ENCODE measurements at regions not wholly inside any gene's neighbourhood (a gene's known extent, or its start where the extent isn't known, plus 50 kb on each side); places are given as distances from the start of the nearest gene placed in this dataset.

GRCh38 chr7:20892776-20893175 is 106.1 kb upstream of the SP8 start:
- Histone ChIP-seq H3K27me3 (replicated peaks in 1 of 2; ENCODE audit: control insufficient read depth in 2 of 2, insufficient read depth in 2 of 2, low read length in 1 of 2) (no peaks in the 10 kb centered on the region), H3K9me3 (replicated peaks; ENCODE audit: control insufficient read depth, insufficient read depth, low read length) (no peaks in the 10 kb centered on the region), H3K4me2 (ENCODE audit: control insufficient read depth, insufficient read depth) (no peak overlapping the region), H3K36me3 (ENCODE audit: control insufficient read depth in 2 of 2, insufficient read depth in 2 of 2, low read length in 1 of 2) (no peaks in the 10 kb centered on the region), H2AFZ (ENCODE audit: control insufficient read depth, low read depth, low read length) (no peak overlapping the region), H3K4me3 (no peak overlapping the region), H3K79me2 (ENCODE audit: control insufficient read depth, insufficient read depth, low read length) (no peaks in the 10 kb centered on the region), H3K27ac (ENCODE audit: control insufficient read depth, insufficient read depth) (no peak overlapping the region), H3K4me1 (ENCODE audit: control insufficient read depth, insufficient read depth, low read length) (no peaks in the 10 kb centered on the region), H3K9ac (ENCODE audit: control insufficient read depth, insufficient read depth, low read length) (no peak overlapping the region), H4K20me1 (ENCODE audit: control insufficient read depth, insufficient read depth) (no peaks in the 10 kb centered on the region)
- FAIRE-seq: no peak
- TF ChIP-seq, protein P1, sequence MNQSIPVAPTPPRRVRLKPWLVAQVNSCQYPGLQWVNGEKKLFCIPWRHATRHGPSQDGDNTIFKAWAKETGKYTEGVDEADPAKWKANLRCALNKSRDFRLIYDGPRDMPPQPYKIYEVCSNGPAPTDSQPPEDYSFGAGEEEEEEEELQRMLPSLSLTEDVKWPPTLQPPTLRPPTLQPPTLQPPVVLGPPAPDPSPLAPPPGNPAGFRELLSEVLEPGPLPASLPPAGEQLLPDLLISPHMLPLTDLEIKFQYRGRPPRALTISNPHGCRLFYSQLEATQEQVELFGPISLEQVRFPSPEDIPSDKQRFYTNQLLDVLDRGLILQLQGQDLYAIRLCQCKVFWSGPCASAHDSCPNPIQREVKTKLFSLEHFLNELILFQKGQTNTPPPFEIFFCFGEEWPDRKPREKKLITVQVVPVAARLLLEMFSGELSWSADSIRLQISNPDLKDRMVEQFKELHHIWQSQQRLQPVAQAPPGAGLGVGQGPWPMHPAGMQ (IDR thresholded peaks at IDR 0.05; ENCODE audit: borderline replicate concordance): no peak
- TF ChIP-seq MYC (IDR thresholded peaks at IDR 0.05; ENCODE audit: insufficient read depth, insufficient read length, insufficient replicate concordance, low read length, severe bottlenecking): no peak
- no peak for ATAC-seq
- no TSS peak for BruUV-seq (replicated peaks)
- ChIA-PET POLR2A (no interaction called here), SMC1A (ENCODE audit: uncharacterized antibody, unreplicated experiment) (interaction anchor here (0.6 to 0.7 kb wide), 2 partner anchors 107 to 933 kb away, joined by 3 to 5 read pairs; no protein-coding TSS in a partner anchor), CTCF (no interaction called here), RAD21 (ENCODE audit: unreplicated experiment) (no interaction called here)
- DNase-seq (ENCODE audit: low read depth, low spot score): no peak
- WGBS (ENCODE audit: insufficient coverage, insufficient replicate concordance, low lambda C conversion rate, missing lambda C conversion rate): 3% methylated on average over 1 of the region's 1 CpG
- in situ Hi-C loops (cut with MboI) (no loop called here), intact Hi-C loops (cut with micrococcal nuclease; ENCODE audit: unreplicated experiment) (no loop called here)

GRCh38 chr7:20894806-20895205 is 108.1 kb upstream of the SP8 start:
- Histone ChIP-seq H3K9me3 (replicated peaks; ENCODE audit: control insufficient read depth, insufficient read depth, low read length) (no peaks in the 10 kb centered on the region), H3K27ac (ENCODE audit: control insufficient read depth, insufficient read depth) (no peak overlapping the region), H3K36me3 (ENCODE audit: control insufficient read depth in 2 of 2, insufficient read depth in 2 of 2, low read length in 1 of 2) (no peaks in the 10 kb centered on the region), H2AFZ (ENCODE audit: control insufficient read depth, low read depth, low read length) (no peak overlapping the region), H4K20me1 (ENCODE audit: control insufficient read depth, insufficient read depth) (no peaks in the 10 kb centered on the region), H3K4me2 (ENCODE audit: control insufficient read depth, insufficient read depth) (no peak overlapping the region), H3K27me3 (replicated peaks in 1 of 2; ENCODE audit: control insufficient read depth in 2 of 2, insufficient read depth in 2 of 2, low read length in 1 of 2) (no peaks in the 10 kb centered on the region), H3K4me1 (ENCODE audit: control insufficient read depth, insufficient read depth, low read length) (no peaks in the 10 kb centered on the region), H3K79me2 (ENCODE audit: control insufficient read depth, insufficient read depth, low read length) (no peaks in the 10 kb centered on the region), H3K4me3 (no peak overlapping the region), H3K9ac (ENCODE audit: control insufficient read depth, insufficient read depth, low read length) (no peak overlapping the region)
- DNase-seq (ENCODE audit: low read depth, low spot score): no peak
- FAIRE-seq: no peak
- TF ChIP-seq JUND (IDR thresholded peaks at IDR 0.05; ENCODE audit: low read depth, low read length) (no peak), CHD1 (IDR thresholded peaks at IDR 0.05; ENCODE audit: low read depth, low read length) (no peak), STAT1 (conservative IDR thresholded peaks at IDR 0.05) (no peak), IKZF2 (IDR thresholded peaks at IDR 0.05) (no peak)
- TF ChIP-seq, protein P2, sequence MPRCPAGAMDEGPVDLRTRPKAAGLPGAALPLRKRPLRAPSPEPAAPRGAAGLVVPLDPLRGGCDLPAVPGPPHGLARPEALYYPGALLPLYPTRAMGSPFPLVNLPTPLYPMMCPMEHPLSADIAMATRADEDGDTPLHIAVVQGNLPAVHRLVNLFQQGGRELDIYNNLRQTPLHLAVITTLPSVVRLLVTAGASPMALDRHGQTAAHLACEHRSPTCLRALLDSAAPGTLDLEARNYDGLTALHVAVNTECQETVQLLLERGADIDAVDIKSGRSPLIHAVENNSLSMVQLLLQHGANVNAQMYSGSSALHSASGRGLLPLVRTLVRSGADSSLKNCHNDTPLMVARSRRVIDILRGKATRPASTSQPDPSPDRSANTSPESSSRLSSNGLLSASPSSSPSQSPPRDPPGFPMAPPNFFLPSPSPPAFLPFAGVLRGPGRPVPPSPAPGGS (IDR thresholded peaks at IDR 0.05; ENCODE audit: borderline replicate concordance, insufficient read depth, low read depth, low read length, poor library complexity, severe bottlenecking): no peak
- POLR2A ChIA-PET: no interaction called here
- no TSS peak for BruUV-seq (replicated peaks)
- in situ Hi-C loops (cut with MboI) (no loop called here), intact Hi-C loops (cut with micrococcal nuclease; ENCODE audit: unreplicated experiment) (no loop called here)
- RAD21 ChIA-PET (ENCODE audit: unreplicated experiment): no interaction called here
- ATAC-seq: no peak
- SMC1A ChIA-PET (ENCODE audit: uncharacterized antibody, unreplicated experiment): interaction anchor here (0.7 to 0.9 kb wide), 2 partner anchors 14 to 63 kb away, joined by 3 to 4 read pairs; no protein-coding TSS in a partner anchor
- CTCF ChIA-PET: no interaction called here
